HG03108 (cell line): ENCODE measurements at regions not wholly inside any gene's neighbourhood (a gene's known extent, or its start where the extent isn't known, plus 50 kb on each side); places are given as distances from the start of the nearest gene placed in this dataset.
"Not testable (repeated sequence)": the region's sequence is repeated elsewhere in the genome, so short reads cannot be mapped to it uniquely, and the experiment has no call there.

Experiments used
- ATAC-seq: cut with Tn5 transposase; IDR thresholded peaks from one replicate; pipeline ENCODE4 v1.9.1; 2021; ENCODE audit warnings: moderate library complexity; ENCODE audit not compliant: unreplicated experiment

DNA sequence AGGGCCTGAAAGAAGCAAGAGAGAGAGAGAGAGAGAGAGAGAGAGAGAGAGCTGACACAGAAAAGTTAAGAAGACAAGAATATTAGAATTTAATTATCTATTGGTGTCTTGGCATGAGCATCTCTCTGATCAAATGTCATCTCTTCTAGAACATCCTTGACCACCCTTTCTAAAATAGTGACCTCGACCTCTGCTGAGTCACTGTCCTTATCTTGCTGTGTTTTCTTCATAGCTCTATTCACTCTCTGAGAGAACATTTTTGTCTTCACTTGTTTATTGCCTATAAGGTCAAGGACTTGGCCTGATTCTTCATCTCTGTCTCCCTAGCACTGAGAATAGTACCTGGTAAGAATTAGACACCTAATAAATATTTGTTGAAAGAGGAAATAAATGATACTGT is 383.8 kb upstream of the RPS23 start:
- ATAC-seq: no peak

DNA sequence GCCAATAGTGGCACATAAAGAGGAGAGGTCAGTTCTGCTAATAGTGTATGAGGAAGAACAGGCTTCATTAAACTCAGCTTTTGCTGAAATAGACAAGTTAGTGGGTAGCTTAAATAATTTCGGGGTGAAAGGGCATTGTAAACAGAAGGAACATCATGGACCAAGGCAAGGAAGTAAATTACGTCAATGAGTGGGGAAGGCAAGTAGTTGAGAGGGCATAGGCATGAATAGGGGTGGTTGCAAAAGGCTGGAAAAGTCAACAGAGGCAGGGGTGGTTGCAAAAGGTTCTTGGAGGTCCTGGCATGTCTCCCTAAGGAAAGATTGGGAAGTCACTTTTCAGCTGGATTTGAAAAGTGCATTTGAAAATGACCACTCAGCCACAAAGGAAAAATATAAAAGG is 383.3 kb upstream of the RPS23 start:
- no peak for ATAC-seq

DNA sequence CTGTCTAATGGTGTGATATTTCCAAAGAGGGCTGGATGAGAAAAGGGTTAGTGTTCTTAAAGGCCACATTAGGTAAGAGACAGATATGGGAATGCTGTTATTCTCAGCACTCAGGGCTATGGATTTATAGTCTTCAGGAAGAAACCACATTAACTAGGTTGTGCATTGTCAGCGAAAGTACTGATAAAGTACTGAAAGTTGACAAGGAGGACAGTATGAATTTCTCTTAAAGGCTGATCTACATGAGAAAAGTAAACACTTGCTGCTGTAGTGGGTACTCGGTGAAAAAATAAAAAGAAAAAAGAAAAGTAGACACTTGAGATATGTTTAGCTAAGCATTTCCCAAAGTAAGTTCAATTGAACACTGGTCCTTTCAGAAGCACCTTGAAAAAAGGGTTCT is 381.0 kb upstream of the RPS23 start:
- ATAC-seq: no peak

DNA sequence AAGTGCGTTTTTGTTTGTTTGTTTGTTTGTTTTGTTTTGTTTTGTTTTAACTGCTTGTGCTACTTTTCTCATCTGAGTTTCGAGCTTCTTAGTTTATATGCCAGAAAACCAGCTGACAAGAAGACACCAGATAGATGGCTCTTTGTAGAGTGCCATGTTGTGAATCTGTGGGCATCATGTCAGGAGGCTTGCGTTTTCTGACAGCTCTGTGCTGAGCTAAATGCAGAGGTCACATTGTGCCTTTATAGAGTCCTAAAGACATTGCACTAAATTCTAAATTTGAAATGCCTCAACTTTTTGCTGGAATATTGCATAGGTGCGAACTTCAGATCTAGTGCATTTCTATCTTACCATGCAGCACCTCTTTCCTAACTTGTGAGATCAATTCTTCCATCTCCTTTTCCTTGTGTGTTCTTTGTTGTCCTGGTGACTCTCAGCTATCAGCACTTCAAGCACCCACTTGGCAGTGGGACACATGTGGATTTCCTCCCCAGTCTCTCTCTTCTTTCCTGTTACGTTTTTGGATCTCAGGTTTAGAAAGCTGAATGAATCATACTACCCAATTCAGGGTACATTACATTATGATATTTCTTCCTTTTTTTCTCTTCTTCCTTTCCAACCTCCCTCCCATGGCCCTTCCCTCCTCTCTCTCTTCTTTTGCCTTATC is 379.0 kb upstream of the RPS23 start:
- ATAC-seq: no peak

DNA sequence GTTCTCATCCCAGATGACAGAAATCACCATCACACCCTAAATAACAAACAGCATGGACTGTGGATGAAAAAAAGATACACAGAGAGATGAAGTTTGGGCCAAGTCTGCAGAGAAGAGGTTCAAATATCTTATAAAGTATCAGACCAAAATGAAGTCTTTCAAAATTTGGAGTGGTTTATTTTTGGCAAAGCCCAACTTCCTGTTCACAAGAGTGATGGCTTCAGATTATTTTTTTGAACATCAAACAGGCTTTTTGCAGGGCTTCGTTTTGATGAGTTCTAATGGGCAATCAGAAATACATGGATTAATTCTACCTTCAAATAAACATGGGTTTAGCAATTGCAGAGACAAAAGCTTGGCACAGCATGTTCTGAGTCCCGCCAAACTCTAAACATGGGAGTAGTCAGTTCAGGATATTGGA is 378.2 kb upstream of the RPS23 start:
- no peak for ATAC-seq

DNA sequence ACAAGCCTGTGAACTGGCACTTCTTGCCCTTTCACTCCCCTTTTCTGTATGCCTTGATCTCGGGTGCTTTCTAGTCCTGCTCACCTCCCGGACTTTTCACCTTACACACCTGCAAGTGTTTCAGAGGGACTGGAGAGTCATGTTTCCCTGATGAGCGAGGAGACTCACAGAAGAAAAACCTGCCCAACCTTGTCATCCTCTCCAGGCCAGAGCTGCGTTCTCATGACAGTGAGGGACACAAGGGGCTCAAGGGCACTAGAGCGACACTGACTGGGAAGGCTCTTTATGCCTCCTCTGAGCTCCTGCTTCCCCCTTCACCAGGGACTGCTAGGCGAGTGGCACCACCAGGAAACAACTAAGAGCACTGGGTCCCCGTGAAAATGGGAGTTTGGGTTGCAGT is 376.9 kb upstream of the RPS23 start:
- ATAC-seq: no peak

DNA sequence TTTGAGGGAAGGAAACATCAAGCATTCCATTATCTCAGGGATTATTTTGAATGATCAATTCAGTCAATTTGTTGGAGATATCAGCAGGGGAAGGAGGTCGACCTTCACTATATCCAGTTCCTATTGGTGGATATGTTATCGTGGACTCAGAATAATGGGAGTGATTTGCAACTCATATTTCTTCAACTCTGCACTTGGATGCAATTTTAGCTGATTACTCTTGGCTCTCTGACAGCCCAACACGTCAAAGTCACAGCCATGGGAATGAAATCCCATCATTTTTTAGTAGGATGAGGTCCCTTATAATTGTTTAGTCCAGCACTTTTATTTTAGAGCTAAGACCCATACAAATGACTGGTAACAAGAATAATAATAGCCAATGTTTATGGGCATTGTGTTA is 371.8 kb upstream of the RPS23 start:
- no peak for ATAC-seq

DNA sequence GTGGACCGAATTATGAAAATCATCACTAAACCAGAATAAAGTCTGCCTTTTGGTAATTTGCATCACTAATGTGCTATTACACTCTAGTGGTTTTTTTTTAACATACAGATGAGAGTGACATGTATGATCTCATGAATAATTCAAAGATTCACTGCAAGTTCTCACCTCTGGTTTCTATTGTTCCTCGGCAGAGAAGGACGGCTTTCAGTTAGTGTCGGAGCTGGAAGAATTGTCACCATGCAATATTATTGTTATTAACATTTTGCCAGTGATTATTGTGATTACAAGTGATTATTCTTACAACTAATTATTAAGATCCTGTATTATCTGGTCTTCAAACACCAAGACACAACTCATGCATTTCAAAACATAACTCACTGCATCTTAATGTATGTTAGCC is 366.6 kb upstream of the RPS23 start:
- ATAC-seq: no peak

DNA sequence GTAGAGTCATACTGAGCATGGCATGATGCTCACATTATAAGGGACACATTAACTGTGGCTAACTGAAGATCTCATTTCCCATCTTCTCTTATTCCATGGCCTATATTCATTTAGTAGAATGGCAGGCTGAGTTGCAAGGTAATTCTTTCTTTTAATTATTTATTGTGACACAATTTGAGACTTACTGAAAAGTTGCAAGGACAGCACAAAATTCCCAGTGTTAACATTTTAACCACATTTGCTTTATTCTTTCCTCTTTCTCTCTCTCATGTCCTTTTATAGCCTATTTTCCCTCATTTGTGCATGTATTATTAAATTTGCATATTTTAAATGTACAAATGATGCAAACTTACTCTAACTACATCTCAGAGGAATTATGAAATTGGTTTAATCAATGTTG is 366.1 kb upstream of the RPS23 start:
- no peak for ATAC-seq

DNA sequence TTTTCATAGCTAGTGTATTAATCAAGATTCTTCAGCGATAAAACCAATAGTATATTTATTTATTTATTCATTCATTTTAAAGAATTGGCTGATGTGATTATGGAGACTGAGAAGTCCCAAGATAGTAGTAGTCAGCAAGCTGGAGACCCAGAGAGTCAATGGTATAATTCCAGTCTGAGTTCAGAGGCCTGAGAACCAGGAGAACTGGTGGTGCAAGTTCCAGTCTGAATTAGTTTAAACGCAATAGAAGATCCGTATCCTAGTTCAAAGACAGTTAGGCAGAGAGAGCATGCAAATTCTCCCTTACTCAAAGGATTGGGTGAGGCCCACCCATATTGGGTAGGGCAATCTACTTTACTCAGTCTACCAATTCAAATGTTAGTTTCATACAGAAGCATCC is 364.2 kb upstream of the RPS23 start:
- no peak for ATAC-seq

DNA sequence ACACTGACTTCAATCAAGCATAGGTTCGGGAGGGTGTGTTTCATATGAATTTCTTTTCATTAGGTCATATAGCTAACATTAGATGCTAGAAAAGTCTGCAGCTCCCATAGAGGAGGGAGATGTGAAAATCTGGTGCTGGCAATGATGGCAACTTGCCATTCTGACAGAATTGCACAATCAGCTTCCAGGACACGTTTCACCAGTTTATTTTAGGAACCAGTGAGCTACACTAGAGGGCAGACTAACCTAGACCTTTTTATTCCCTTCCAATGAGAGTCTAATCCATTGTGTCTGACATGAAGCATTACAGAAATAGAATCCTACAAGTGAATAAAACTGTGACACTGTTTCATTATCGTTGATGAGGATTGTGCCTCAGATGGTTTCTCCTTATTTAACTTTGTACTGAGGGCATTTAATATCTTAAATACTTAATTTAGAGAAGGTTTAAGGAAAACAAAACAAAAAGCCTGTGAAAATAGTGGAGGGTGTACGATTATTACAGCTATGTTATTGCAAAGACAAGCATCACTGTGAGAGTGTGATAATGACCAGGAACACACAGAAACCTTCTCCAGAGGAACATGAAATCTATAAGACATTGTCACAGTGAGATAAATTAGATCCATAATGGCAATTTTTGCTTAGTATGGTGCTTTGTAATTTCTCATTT is 363.3 kb upstream of the RPS23 start:
- no peak for ATAC-seq

DNA sequence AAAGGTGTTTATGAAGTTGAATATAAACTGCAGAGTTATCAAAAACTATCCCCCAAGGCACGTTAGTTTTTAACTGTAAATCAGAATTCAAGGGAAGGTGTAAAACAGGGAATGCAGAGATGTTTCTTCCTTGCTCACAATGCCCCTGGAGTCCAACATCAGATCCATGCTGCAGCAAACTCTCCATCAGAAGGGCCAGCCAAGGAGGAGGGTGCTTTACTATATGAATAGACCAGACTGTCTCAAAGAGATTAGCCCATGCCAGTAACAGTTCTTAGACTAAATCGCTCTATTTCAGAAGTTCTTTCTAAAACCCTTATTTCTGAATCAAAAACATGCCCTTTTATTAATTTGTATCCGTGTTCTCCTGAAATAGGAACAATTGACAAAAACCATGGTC is 362.8 kb upstream of the RPS23 start:
- no peak for ATAC-seq

DNA sequence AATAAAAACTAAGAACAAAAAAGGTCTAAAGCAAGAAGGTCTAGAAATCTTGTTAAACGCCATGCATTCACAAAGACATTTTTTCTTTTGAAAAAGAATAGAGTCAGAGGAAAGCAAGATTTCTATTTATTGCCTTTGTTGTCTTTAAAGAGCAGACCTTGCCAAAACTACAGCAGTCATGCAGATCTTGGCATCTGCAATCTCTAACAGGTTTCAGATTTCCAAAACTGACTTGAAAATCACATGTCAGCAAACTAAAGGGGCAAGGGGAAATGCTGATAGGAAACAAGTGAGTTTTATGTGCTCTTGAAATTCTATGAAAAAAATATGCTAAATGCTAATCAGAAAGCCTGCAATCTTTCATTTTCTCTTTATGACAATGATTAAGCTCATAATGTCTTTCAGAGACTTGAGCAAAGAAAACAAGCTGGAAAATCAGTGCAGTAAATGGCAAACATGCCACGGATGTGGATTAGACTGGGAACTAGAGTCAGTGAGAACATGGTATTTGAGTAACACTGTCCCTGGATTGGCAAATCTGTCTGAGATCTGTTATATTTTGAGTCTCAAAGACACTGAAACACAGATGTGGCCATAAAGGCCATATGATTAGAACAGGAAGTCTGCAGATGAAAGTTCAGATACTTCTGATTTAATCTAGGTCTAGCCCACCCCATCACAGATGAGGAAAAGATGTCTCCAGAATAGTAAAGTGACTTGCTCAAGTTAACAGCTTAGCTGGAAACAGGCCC is 361.4 kb upstream of the RPS23 start:
- ATAC-seq: no peak

DNA sequence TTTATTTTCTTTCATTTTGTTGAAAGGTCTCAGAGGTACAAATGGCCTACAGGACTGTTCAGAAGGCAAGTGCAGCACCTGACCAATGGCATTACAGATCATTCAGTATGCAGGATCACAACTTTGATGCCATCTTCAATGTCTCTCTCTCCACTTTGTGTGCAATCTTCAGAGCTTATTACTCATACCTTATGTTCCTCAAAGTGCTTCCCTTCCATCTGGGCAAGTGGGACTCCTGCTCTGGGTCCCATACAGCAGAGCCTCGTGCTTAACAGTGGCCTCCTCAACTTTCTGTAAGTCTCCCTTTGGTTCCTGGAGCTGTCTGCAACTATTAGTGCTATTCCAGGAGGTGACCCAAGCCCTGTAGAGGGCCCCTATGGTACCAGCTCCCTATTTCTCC is 358.4 kb upstream of the RPS23 start:
- no peak for ATAC-seq

DNA sequence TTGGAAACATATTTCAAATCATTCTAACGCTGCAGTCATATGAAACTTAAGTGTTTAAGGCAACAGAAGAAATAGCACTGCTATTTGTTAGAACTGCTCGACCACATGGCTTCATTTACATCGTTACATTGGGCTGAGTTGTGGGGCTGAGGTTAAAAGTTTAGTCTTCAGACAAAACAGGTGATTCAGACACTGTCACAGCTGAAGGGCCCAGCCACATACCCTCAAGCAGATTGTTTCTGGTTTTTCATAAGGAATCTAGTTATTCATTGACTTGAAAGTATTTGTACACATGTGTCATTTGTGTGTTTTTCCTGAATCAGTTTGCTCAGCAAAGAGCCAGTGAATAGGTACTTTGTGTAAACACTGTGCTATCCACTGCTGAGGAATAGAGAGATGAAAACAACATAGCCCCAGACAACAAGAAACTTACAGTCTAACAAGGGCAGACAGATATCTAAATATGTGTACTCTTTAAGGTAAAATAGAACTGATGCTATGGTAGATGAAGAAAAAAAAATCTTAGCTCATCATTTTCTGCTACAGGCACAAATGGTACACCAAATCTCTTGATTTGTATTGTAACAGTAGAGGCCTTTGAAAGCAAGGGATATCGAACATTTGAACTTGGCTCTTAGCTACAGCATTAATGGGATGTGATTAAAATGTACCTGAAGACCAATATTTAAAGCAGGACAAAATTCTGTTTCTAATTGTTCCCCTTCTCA is 357.6 kb upstream of the RPS23 start:
- ATAC-seq: peak; percentile 58

DNA sequence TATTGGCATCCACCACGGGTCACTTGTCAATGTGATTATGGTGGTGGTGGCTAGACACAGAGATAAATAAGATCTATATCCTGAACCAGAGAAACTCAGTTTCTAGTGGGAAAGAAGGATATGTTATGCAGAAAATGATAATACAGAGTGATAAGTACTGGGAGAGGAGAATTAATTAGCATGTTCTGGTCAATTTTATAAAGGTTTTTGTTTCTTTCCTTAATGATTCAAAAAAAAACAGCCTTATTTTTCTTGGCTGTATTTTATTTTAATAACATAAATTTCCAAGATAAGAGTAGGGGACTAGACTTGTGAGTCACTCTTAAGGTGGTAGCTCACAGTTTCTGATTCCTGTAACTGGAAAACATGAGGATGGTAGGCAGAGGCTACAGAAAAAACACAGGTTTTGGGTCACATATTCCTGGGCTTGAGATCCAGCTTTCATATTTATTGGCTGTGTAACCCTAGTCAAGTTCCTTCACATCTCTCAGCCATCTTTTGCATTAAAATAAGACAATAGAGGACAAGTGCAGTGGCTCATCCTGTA is 350.3 kb upstream of the RPS23 start:
- no peak for ATAC-seq

DNA sequence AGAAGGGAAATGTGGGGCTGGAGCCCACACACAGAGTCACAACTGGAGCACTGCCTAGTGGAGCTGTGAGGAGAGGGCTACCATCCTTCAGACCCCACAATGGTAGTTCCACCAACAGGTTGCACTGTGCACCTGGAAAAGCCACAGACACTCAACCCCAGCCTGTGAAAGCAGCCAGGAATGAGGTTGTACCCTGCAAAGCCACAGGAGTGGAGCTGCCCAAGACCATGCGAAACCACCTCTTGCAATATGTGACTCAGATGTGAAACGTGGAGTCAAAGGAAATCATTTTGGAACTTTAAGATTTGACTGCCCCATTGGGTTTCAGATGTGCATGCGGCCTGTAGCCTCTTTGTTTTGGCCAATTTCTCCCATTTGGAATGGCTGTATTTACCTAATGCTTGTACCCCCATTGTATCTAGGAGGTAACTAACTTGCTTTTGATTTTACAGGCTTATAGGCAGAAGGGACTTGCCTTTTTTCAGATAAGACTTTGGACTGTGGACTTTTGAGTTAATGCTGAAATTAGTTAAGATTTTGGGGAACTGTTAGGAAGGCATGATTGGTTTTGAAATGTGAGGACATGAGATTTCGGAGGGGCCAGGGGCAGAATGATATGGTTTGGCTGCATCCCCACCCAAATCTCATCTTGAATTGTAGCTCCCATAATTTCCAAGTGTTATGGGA is 348.9 kb upstream of the RPS23 start:
- ATAC-seq: not testable (repeated sequence)

DNA sequence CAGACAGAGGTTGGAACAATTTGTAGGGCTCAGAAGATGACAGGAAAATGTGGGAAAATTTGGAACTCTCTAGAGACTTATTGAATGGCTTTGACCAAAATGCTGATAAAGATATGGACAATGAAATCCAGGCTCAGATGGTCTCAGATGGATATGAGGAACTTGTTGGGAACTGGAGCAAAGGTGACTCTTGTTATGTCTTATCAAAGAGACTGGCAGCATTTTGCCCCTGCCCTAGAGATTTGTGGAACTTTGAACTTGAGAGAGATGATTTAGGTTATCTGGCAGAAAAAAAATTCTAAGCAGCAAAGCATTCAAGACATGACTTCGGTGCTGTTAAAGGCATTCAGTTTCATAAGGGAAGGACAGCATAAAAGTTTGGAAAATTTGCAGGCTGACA is 347.9 kb upstream of the RPS23 start:
- not testable (repeated sequence) for ATAC-seq

DNA sequence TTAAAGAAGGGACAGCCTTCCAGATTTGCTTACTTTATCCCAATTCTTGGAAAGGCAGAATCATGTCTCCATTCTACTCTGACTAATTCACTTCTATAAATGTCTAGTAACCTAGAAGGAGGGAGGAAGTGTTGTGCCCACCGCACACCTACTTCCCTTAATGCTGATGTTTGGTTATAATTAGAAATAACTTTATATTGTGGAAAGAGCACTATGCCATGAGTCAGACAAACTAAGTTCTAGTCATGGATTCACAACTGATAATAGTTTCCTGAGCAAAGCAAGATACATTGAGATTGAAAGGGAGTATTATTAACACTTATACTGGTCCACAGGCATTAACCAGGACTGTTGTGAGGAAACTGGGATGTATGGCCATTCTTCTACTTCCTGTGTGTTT is 345.9 kb upstream of the RPS23 start:
- no peak for ATAC-seq

DNA sequence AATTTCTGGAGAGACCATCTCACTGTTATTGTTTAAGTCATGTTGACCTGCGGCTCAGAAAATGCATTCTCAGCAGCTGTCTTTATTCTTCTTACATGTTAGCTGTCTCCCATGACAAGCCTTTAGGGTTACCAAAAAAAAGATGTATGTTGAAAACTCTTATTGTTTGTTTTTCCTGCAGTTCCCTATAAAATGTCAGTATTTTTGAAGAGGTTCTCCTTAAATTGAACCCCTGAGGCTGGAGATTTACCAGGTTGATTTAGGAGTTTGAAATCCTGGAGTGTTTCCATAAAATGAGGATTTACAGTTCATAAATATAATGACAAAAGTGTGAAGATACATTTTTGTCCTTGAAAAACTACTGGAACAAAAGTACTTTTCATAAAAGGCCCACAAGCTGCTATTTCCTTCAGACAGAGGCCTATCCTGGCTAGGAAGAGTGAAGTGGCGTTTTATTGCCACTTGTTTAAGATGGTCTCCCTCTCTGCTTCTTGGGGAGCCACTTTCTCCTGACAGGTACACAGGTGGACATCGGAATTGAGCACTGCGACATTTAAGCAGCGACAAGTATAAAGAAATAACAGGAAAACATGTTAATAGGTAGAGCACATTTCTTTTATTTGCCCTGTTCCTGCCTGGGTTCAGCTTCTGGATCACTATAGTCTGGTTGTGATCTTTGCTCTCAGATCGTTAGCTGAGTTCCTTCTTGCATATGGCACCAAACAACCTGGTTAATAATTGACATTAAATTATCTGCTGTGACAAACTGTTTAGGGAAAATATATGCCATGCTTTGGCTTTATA is 344.8 kb upstream of the RPS23 start:
- no peak for ATAC-seq
